Tibial nerve (tissue), 4 donors: ENCODE measurements at regions not wholly inside any gene's neighbourhood (a gene's known extent, or its start where the extent isn't known, plus 50 kb on each side); places are given as distances from the start of the nearest gene placed in this dataset.

Experiments
- DNase-seq, 2 donors: peaks; one replicate each; pipeline ENCODE4 v3.0.0-alpha.2; 2019; ENCODE audit warnings: low spot score in 2 of 2
- H3K27ac ChIP-seq, 4 donors: fragments of 200-600 bp; sonication (generic) in 3 of 4; one replicate each; pipeline ENCODE4 v1.5.1; 2017 to 2019; ENCODE audit warnings: mild to moderate bottlenecking in 1 of 4
- H3K27me3 ChIP-seq, 2 donors: fragments of 200-600 bp; sonication (generic) in 1 of 2; one replicate each; pipeline versions ENCODE4 v1.5.1 to v1.6.0; 2017 to 2019
- H3K36me3 ChIP-seq, 3 donors: fragments of 200-600 bp; sonication (generic); one replicate each; pipeline ENCODE4 v1.5.1; 2018 to 2019
- H3K4me1 ChIP-seq, 4 donors: fragments of 200-600 bp; sonication (generic) in 3 of 4; one replicate each; pipeline ENCODE4 v1.5.1; 2017 to 2019
- H3K4me3 ChIP-seq, 4 donors: fragments of 200-600 bp; sonication (generic) in 3 of 4; one replicate each; pipeline ENCODE4 v1.5.1; 2017 to 2019; ENCODE audit warnings: mild to moderate bottlenecking in 1 of 4, moderate library complexity in 1 of 4
- H3K9me3 ChIP-seq, 4 donors: fragments of 200-600 bp; sonication (generic) in 3 of 4; one replicate each; pipeline ENCODE4 v1.5.1; 2017 to 2019
- CTCF ChIP-seq, 5 experiments: fragments of 200-600 bp in 3 of 5; fragments of 450-650 bp in 2 of 5; sonication (generic) in 3 of 5; IDR thresholded peaks; one replicate each; pipeline ENCODE4 v1.5.1; 2016 to 2019; ENCODE audit warnings: antibody characterized with exemption in 5 of 5, mild to moderate bottlenecking in 3 of 5, moderate library complexity in 2 of 5
- EP300 ChIP-seq, 2 donors: sonication (generic); formaldehyde crosslinking; IDR thresholded peaks; one replicate each; pipeline ENCODE4 v1.6.1; 2017; ENCODE audit warnings: antibody characterized with exemption in 2 of 2, mild to moderate bottlenecking in 1 of 2
- POLR2A ChIP-seq, 2 donors: fragments of 450-650 bp; IDR thresholded peaks; one replicate each; pipeline ENCODE4 v1.6.1; 2017; ENCODE audit warnings: antibody characterized with exemption in 2 of 2, mild to moderate bottlenecking in 2 of 2, moderate library complexity in 2 of 2
- WGBS, 2 donors: methylation state at CpG; one replicate each; pipeline ENCODE4 v1.1.5; 2018; 5-methylcytosine and 5-hydroxymethylcytosine counted together

GRCh38 chr6:3603340-3604130 lies 146.7 kb upstream of the SLC22A23 start:
- DNase-seq: no peak
- TF ChIP-seq POLR2A (IDR thresholded peaks at IDR 0.05) (no peak), CTCF (IDR thresholded peaks at IDR 0.05) (no peak), EP300 (IDR thresholded peaks at IDR 0.05) (no peak)
- no peak overlapping the region for H3K27ac ChIP-seq
- no peaks in the 10 kb centered on the region for H3K27me3 ChIP-seq
- no peak overlapping the region for H3K4me3 ChIP-seq
- 91 to 93% methylated on average over 4 to 5 of the region's 5 CpGs for WGBS, 2 donors
- H3K36me3 ChIP-seq: no peaks in the 10 kb centered on the region
- peaks cover 0 to 25% (median 2%) of the 10 kb centered on the region in 4 donors for H3K9me3 ChIP-seq
- H3K4me1 ChIP-seq: no peaks in the 10 kb centered on the region

GRCh38 chr6:3601570-3601969 lies 144.7 kb upstream of the SLC22A23 start:
- H3K27me3 ChIP-seq: no peaks in the 10 kb centered on the region
- H3K4me1 ChIP-seq: no peaks in the 10 kb centered on the region
- no peaks in the 10 kb centered on the region for H3K36me3 ChIP-seq
- no peak overlapping the region for H3K4me3 ChIP-seq
- peaks cover 0 to 25% (median 2%) of the 10 kb centered on the region in 4 donors for H3K9me3 ChIP-seq
- TF ChIP-seq EP300 (IDR thresholded peaks at IDR 0.05): no peak
- no peak for TF ChIP-seq CTCF (IDR thresholded peaks at IDR 0.05)
- no peak for TF ChIP-seq POLR2A (IDR thresholded peaks at IDR 0.05)
- H3K27ac ChIP-seq: no peak overlapping the region
- 95 to 99% methylated on average over 3 of the region's 3 CpGs for WGBS, 2 donors
- no peak for DNase-seq

GRCh38 chr6:3597500-3598064 lies 140.7 kb upstream of the SLC22A23 start:
- no peak overlapping the region for H3K27ac ChIP-seq
- no peak for DNase-seq
- no peaks in the 10 kb centered on the region for H3K27me3 ChIP-seq
- H3K4me1 ChIP-seq: no peaks in the 10 kb centered on the region
- H3K4me3 ChIP-seq: no peak overlapping the region
- 89 to 94% methylated on average over 4 of the region's 4 CpGs for WGBS, 2 donors
- no peaks in the 10 kb centered on the region for H3K36me3 ChIP-seq
- H3K9me3 ChIP-seq: peaks cover 0 to 22% (median 2%) of the 10 kb centered on the region in 4 donors
- no peak for TF ChIP-seq EP300 (IDR thresholded peaks at IDR 0.05)

- TF ChIP-seq POLR2A (IDR thresholded peaks at IDR 0.05): no peak
- TF ChIP-seq CTCF (IDR thresholded peaks at IDR 0.05): no peak
- no peak for TF ChIP-seq EP300 (IDR thresholded peaks at IDR 0.05)
- H3K4me3 ChIP-seq: no peak overlapping the region
Measured at GRCh38 chr6:3596766-3597165, 139.9 kb upstream of the SLC22A23 start.

GRCh38 chr6:3594201-3594600 lies 137.4 kb upstream of the SLC22A23 start:
- Histone ChIP-seq H3K4me3 (no peak overlapping the region), H3K4me1 (no peaks in the 10 kb centered on the region), H3K9me3 (peaks cover 0 to 3% (median 0%) of the 10 kb centered on the region in 4 donors), H3K36me3 (no peaks in the 10 kb centered on the region), H3K27me3 (no peaks in the 10 kb centered on the region), H3K27ac (no peak overlapping the region)
- TF ChIP-seq CTCF (IDR thresholded peaks at IDR 0.05) (no peak), EP300 (IDR thresholded peaks at IDR 0.05) (no peak), POLR2A (IDR thresholded peaks at IDR 0.05) (no peak)
- WGBS, 2 donors: 95 to 100% methylated on average over 2 of the region's 2 CpGs
- DNase-seq: no peak

More at GRCh38 chr6:3596766-3597165, 139.9 kb upstream of the SLC22A23 start:
- peaks cover 0 to 14% (median 0%) of the 10 kb centered on the region in 4 donors for H3K9me3 ChIP-seq
- H3K27me3 ChIP-seq: no peaks in the 10 kb centered on the region
- no peaks in the 10 kb centered on the region for H3K4me1 ChIP-seq
- no peak for DNase-seq
- no peaks in the 10 kb centered on the region for H3K36me3 ChIP-seq
- 65 to 70% methylated on average over 6 of the region's 6 CpGs for WGBS, 2 donors
- no peak overlapping the region for H3K27ac ChIP-seq
